HEK293 (cell line): ENCODE measurements at regions not wholly inside any gene's neighbourhood (a gene's known extent, or its start where the extent isn't known, plus 50 kb on each side); places are given as distances from the start of the nearest gene placed in this dataset.

ENCODE experiments used
- CTCF ChIP-seq: fragments of 450-650 bp; formaldehyde crosslinking; IDR thresholded peaks from 2 replicates; pipeline ENCODE4 v1.5.1; 2016; ENCODE audit warnings: missing biosample characterization, missing genetic modification characterization
- GLI4 ChIP-seq: fragments of 450-650 bp; formaldehyde crosslinking; IDR thresholded peaks from 2 replicates; pipeline ENCODE4 v1.5.1; 2016; ENCODE audit warnings: missing biosample characterization, missing genetic modification characterization
- SP2 ChIP-seq: fragments of 450-650 bp; formaldehyde crosslinking; IDR thresholded peaks from 2 replicates; pipeline ENCODE4 v1.5.1; 2016; ENCODE audit warnings: missing biosample characterization, missing genetic modification characterization
- TRIM28 ChIP-seq: IDR thresholded peaks from 2 replicates; pipeline ENCODE4 v1.6.1; 2011; ENCODE audit warnings: low read length, control low read depth, borderline replicate concordance
- ZFP3 ChIP-seq: fragments of 450-650 bp; formaldehyde crosslinking; IDR thresholded peaks from 2 replicates; pipeline ENCODE4 v1.5.1; 2016; ENCODE audit warnings: low read depth, missing biosample characterization, missing genetic modification characterization
- ZNF175 ChIP-seq: fragments of 450-650 bp; formaldehyde crosslinking; IDR thresholded peaks from 2 replicates; pipeline ENCODE4 v1.5.1; 2016; ENCODE audit warnings: missing biosample characterization, missing genetic modification characterization

- TF ChIP-seq ZNF175 (tag by site-specific recombination) (no peak), CTCF (tag by site-specific recombination) (no peak), GLI4 (no peak), ZFP3 (tag by site-specific recombination) (no peak), SP2 (tag by site-specific recombination) (no peak), TRIM28 (no peak)
Measured at GRCh38 chr10:3239920-3240894, 67.6 kb upstream of the PITRM1 start.
